SK-N-SH treated with all-trans-retinoic acid at 6 μM for 48 hours (cell line): ENCODE measurements at regions not wholly inside any gene's neighbourhood (a gene's known extent, or its start where the extent isn't known, plus 50 kb on each side); places are given as distances from the start of the nearest gene placed in this dataset.

Source experiments
- ATAC-seq: fragments of 200-7000 bp; cut with Tn5 transposase; 3 replicates; pipeline ENCODE4 v1.9.1; 2020; ENCODE audit warnings: mild to moderate bottlenecking, moderate library complexity
- ARNTL ChIP-seq: fragments of 450-650 bp; formaldehyde crosslinking; IDR thresholded peaks from 2 replicates; pipeline ENCODE4 v1.5.0; 2020; ENCODE audit warnings: low read depth, mild to moderate bottlenecking, moderate library complexity, borderline replicate concordance
- BACH2 ChIP-seq: fragments of 250-450 bp; sonication (Bioruptor Pico); IDR thresholded peaks from 2 replicates; pipeline ENCODE4 v1.9.0; 2021; ENCODE audit warnings: mild to moderate bottlenecking, borderline replicate concordance
- CSDC2 ChIP-seq: fragments of 250-450 bp; sonication (Bioruptor Pico); IDR thresholded peaks from 2 replicates; pipeline ENCODE4 v1.5.0; 2020; ENCODE audit warnings: mild to moderate bottlenecking, moderate library complexity
- ESRRG ChIP-seq: fragments of 250-450 bp; sonication (Bioruptor Pico); IDR thresholded peaks from 2 replicates; pipeline ENCODE4 v1.6.1; 2021; ENCODE audit warnings: mild to moderate bottlenecking
- GLIS3 ChIP-seq: fragments of 250-450 bp; sonication (Bioruptor Pico); IDR thresholded peaks from 2 replicates; pipeline ENCODE4 v1.5.0; 2020; ENCODE audit warnings: mild to moderate bottlenecking, moderate library complexity
- ISL1 ChIP-seq: fragments of 250-450 bp; sonication (Bioruptor Pico); IDR thresholded peaks from 2 replicates; pipeline ENCODE4 v2.1.2; 2022; ENCODE audit warnings: mild to moderate bottlenecking, moderate library complexity
- OSR1 ChIP-seq: fragments of 250-450 bp; sonication (Bioruptor Pico); IDR thresholded peaks from 2 replicates; pipeline ENCODE4 v1.8.0; 2022; ENCODE audit warnings: moderate library complexity, mild to moderate bottlenecking, inconsistent platforms
- PPARA ChIP-seq: fragments of 250-450 bp; sonication (Bioruptor Pico); IDR thresholded peaks from 2 replicates; pipeline ENCODE4 v1.5.0; 2020; ENCODE audit warnings: mild to moderate bottlenecking, borderline replicate concordance
- RARB ChIP-seq: fragments of 250-450 bp; sonication (Bioruptor Pico); IDR thresholded peaks from 2 replicates; pipeline ENCODE4 v1.8.0; 2021; ENCODE audit warnings: mild to moderate bottlenecking, moderate library complexity
- SNAI2 ChIP-seq: fragments of 250-450 bp; sonication (Bioruptor Pico); IDR thresholded peaks from 2 replicates; pipeline ENCODE4 v1.5.0; 2020; ENCODE audit warnings: mild to moderate bottlenecking, moderate library complexity
- TCF4 ChIP-seq: fragments of 250-450 bp; sonication (Bioruptor Pico); IDR thresholded peaks from 2 replicates; pipeline ENCODE4 v1.8.0; 2021; ENCODE audit warnings: mild to moderate bottlenecking, moderate library complexity, borderline replicate concordance
- TOX ChIP-seq: fragments of 250-450 bp; sonication (Bioruptor Pico); IDR thresholded peaks from 2 replicates; pipeline ENCODE4 v1.8.0; 2021; ENCODE audit warnings: mild to moderate bottlenecking, moderate library complexity, borderline replicate concordance
- ZFP3 ChIP-seq: fragments of 250-450 bp; sonication (Bioruptor Pico); IDR thresholded peaks from 2 replicates; pipeline ENCODE4 v1.5.0; 2020; ENCODE audit warnings: mild to moderate bottlenecking, moderate library complexity
- ZFP30 ChIP-seq: fragments of 450-650 bp; formaldehyde crosslinking; IDR thresholded peaks from 2 replicates; pipeline ENCODE4 v1.5.0; 2022; ENCODE audit warnings: mild to moderate bottlenecking, moderate library complexity
- ZNF70 ChIP-seq: fragments of 450-650 bp; formaldehyde crosslinking; IDR thresholded peaks from 2 replicates; pipeline ENCODE4 v1.5.0; 2020; ENCODE audit warnings: mild to moderate bottlenecking, moderate library complexity
- ZNF8 ChIP-seq: fragments of 450-650 bp; formaldehyde crosslinking; IDR thresholded peaks from 2 replicates; pipeline ENCODE4 v1.5.0; 2020; ENCODE audit warnings: mild to moderate bottlenecking, moderate library complexity
- TF ChIP-seq, protein P1 (sequence below): fragments of 250-450 bp; sonication (Bioruptor Pico); IDR thresholded peaks from 2 replicates; pipeline ENCODE4 v1.5.1; 2021; ENCODE audit warnings: mild to moderate bottlenecking, moderate library complexity
- TF ChIP-seq, protein P2 (sequence below): fragments of 250-450 bp; sonication (Bioruptor Pico); IDR thresholded peaks from 2 replicates; pipeline ENCODE4 v1.8.0; 2020; ENCODE audit warnings: mild to moderate bottlenecking, moderate library complexity, borderline replicate concordance
- TF ChIP-seq, protein P3 (sequence below): fragments of 250-450 bp; sonication (Bioruptor Pico); IDR thresholded peaks from 2 replicates; pipeline ENCODE4 v1.5.0; 2020; ENCODE audit warnings: mild to moderate bottlenecking, moderate library complexity

DNA sequence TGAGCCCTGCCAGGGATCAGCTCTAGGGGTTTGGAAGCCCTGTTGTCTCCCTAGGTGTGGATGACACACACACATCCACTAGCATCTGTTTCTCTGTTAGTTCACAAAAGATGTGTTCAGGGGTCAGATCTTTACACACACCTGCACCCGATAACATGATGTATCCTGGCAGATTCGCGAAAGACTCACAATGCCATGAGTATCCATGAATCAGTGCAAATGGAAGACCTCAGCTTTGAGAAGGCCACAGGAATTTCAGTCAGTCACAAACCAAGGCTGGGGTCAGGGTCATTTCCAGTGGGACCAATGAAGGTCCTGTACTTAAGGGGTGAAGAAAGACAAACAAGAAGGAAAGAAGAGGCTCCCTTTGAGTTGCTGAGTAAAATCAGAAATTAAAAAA is 898.2 kb downstream of the UQCRFS1 start:
- no peak for ATAC-seq
- TF ChIP-seq ZFP30 (CRISPR knock-in tag) = no peak
- TF ChIP-seq, protein P1, sequence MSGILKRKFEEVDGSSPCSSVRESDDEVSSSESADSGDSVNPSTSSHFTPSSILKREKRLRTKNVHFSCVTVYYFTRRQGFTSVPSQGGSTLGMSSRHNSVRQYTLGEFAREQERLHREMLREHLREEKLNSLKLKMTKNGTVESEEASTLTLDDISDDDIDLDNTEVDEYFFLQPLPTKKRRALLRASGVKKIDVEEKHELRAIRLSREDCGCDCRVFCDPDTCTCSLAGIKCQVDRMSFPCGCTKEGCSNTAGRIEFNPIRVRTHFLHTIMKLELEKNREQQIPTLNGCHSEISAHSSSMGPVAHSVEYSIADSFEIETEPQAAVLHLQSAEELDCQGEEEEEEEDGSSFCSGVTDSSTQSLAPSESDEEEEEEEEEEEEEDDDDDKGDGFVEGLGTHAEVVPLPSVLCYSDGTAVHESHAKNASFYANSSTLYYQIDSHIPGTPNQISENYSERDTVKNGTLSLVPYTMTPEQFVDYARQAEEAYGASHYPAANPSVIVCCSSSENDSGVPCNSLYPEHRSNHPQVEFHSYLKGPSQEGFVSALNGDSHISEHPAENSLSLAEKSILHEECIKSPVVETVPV (CRISPR knock-in tag) = no peak
- TF ChIP-seq, protein P2, sequence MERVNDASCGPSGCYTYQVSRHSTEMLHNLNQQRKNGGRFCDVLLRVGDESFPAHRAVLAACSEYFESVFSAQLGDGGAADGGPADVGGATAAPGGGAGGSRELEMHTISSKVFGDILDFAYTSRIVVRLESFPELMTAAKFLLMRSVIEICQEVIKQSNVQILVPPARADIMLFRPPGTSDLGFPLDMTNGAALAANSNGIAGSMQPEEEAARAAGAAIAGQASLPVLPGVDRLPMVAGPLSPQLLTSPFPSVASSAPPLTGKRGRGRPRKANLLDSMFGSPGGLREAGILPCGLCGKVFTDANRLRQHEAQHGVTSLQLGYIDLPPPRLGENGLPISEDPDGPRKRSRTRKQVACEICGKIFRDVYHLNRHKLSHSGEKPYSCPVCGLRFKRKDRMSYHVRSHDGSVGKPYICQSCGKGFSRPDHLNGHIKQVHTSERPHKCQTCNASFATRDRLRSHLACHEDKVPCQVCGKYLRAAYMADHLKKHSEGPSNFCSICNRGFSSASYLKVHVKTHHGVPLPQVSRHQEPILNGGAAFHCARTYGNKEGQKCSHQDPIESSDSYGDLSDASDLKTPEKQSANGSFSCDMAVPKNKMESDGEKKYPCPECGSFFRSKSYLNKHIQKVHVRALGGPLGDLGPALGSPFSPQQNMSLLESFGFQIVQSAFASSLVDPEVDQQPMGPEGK (CRISPR knock-in tag) = no peak
- no peak for TF ChIP-seq ZNF70 (CRISPR knock-in tag)
- no peak for TF ChIP-seq TOX (CRISPR knock-in tag)
- TF ChIP-seq BACH2 (CRISPR knock-in tag) = no peak
- TF ChIP-seq, protein P3, sequence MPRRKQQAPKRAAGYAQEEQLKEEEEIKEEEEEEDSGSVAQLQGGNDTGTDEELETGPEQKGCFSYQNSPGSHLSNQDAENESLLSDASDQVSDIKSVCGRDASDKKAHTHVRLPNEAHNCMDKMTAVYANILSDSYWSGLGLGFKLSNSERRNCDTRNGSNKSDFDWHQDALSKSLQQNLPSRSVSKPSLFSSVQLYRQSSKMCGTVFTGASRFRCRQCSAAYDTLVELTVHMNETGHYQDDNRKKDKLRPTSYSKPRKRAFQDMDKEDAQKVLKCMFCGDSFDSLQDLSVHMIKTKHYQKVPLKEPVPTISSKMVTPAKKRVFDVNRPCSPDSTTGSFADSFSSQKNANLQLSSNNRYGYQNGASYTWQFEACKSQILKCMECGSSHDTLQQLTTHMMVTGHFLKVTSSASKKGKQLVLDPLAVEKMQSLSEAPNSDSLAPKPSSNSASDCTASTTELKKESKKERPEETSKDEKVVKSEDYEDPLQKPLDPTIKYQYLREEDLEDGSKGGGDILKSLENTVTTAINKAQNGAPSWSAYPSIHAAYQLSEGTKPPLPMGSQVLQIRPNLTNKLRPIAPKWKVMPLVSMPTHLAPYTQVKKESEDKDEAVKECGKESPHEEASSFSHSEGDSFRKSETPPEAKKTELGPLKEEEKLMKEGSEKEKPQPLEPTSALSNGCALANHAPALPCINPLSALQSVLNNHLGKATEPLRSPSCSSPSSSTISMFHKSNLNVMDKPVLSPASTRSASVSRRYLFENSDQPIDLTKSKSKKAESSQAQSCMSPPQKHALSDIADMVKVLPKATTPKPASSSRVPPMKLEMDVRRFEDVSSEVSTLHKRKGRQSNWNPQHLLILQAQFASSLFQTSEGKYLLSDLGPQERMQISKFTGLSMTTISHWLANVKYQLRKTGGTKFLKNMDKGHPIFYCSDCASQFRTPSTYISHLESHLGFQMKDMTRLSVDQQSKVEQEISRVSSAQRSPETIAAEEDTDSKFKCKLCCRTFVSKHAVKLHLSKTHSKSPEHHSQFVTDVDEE = no peak
- no peak for TF ChIP-seq ZNF8

DNA sequence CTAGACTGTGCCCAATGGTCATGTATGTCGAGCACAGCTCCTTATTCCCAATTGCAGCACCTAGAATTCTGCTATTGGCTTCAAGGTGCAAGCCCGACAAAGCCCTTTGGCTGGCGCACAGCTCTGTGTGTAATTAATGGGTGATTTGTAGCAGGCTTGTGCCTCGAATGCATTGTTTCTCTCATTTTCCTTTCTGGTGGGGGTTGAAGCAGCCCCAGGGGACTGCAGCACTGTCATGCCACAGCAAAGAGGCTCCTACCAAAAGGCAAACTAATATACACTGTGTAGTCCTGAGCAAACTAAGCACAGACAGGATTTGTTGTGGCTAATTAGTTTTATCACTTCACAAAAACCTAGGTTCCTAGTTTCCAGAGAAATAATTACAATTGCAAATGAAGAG is 898.7 kb downstream of the UQCRFS1 start:
- TF ChIP-seq GLIS3 (CRISPR knock-in tag) = no peak
- TF ChIP-seq OSR1 = no peak
- TF ChIP-seq ZNF8 = no peak
- TF ChIP-seq PPARA (CRISPR knock-in tag) = no peak
- TF ChIP-seq SNAI2 (CRISPR knock-in tag) = no peak
- TF ChIP-seq TCF4 (CRISPR knock-in tag) = no peak
- ATAC-seq = no peak

DNA sequence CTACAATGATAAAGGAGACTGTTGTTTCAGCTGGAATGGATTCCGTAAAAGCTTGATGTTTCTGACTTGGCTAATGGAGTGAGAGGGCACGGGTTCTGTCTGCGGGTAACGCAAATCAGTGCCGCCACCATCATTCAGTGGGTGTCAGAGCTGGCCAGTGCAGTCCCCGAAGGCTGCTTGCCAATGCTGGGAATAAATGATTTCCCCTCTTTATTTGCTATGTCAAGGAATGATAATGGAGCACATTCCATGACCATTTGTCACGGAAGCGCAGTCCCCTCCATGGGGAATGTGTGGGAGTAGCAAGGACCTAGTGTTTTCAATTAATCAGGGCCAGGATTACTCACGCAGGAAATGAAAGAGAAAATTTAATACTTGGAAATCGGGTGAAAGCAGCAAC is 899.3 kb downstream of the UQCRFS1 start:
- ATAC-seq = peak; percentile 54; the same call in 2 of the 3 replicates
- no peak for TF ChIP-seq ZNF70 (CRISPR knock-in tag)
- TF ChIP-seq, protein P1 (CRISPR knock-in tag) = no peak
- no peak for TF ChIP-seq RARB
- no peak for TF ChIP-seq OSR1
- no peak for TF ChIP-seq PPARA (CRISPR knock-in tag)
- TF ChIP-seq ESRRG = no peak
- no peak for TF ChIP-seq ZNF8
- TF ChIP-seq BACH2 (CRISPR knock-in tag) = no peak
- TF ChIP-seq GLIS3 (CRISPR knock-in tag) = no peak
- no peak for TF ChIP-seq ARNTL
- TF ChIP-seq CSDC2 (CRISPR knock-in tag) = no peak
- no peak for TF ChIP-seq ISL1
- no peak for TF ChIP-seq ZFP30 (CRISPR knock-in tag)
- no peak for TF ChIP-seq ZFP3 (CRISPR knock-in tag)
- TF ChIP-seq, protein P3 = no peak
- no peak for TF ChIP-seq TOX (CRISPR knock-in tag)
